ENCODE measurements at regions not wholly inside any gene's neighbourhood (a gene's known extent, or its start where the extent isn't known, plus 50 kb on each side); places are given as distances from the start of the nearest gene placed in this dataset.

- no peak for TF ChIP-seq CTCF (IDR thresholded peaks at IDR 0.05)
- no peak for TF ChIP-seq POLR2A (IDR thresholded peaks at IDR 0.05)
Measured at GRCh38 chr14:35992816-35993683, 166.9 kb downstream of the BRMS1L start.

Data from adrenal gland (tissue), 5 donors.